ENCODE measurements at regions not wholly inside any gene's neighbourhood (a gene's known extent, or its start where the extent isn't known, plus 50 kb on each side); places are given as distances from the start of the nearest gene placed in this dataset. TPM values are rescaled to one million over a fixed set of nuclear protein-coding genes. Genes with fewer than 3 reads are reported as not detected.

Small RNA genes lying in the stretch of these regions (microRNA-seq; reads per million reads assigned to microRNA genes)
- gene COX7A2P2 (ENCODE audit: insufficient read depth, insufficient read length), result not detected
- not detected for gene RNU6-34P (ENCODE audit: insufficient read depth, insufficient read length)

Small RNA genes lying in the stretch of these regions (small RNA-seq; reads per million reads assigned to genes)
- gene COX7A2P2 (0 to 4.0 (median 0) reads per million in 5 experiments), gene RNU6-34P (0.18 to 86.1 (median 1.5) reads per million in 5 experiments)
